HepG2 (cell line): ENCODE measurements at regions not wholly inside any gene's neighbourhood (a gene's known extent, or its start where the extent isn't known, plus 50 kb on each side); places are given as distances from the start of the nearest gene placed in this dataset.

ENCODE experiments used
- ATAC-seq: fragments of 200-7000 bp; cut with Tn5 transposase; 3 replicates; pipeline ENCODE4 v1.9.1; 2020; ENCODE audit warnings: mild to moderate bottlenecking, moderate library complexity
- BruUV-seq: library from RNA; stranded (reverse); fragments of 400-500 nt; replicated peaks from 2 replicates; lab custom pipeline; 2021; lab: Mats Ljungman, UMichigan
- CTCF ChIA-PET: fragments of 300-600 bp; formaldehyde crosslinking; extraction: SDS; loops from one replicate; lab custom pipeline; 2021; ENCODE audit warnings: low total read pairs, inconsistent platforms, low intra/inter-chr PET ratio; lab: Yijun Ruan, JAX
- POLR2A ChIA-PET: fragments of 350-600 bp; sonication (Branson Sonifier 250); formaldehyde crosslinking; loops from one replicate; lab custom pipeline; 2020; ENCODE audit warnings: antibody characterized with exemption, inconsistent platforms; lab: Yijun Ruan, JAX
- DNase-seq: peaks from one replicate; pipeline ENCODE4 v3.0.0-alpha.2; 2015; ENCODE audit warnings: low spot score
- FAIRE-seq: peaks from 3 replicates; lab custom pipeline; 2011; peaks lifted over from hg19 to GRCh38; lab: Jason Lieb, UNC
- H2AFZ ChIP-seq: one replicate; pipeline ENCODE4 v1.6.1; 2011; ENCODE audit warnings: low read length, inconsistent platforms
- H3K27ac ChIP-seq: fragments of 300-600 bp; 3 replicates; pipeline ENCODE4 v1.8.0; 2011; ENCODE audit warnings: mixed run types, mild to moderate bottlenecking, mixed read lengths, low read length, inconsistent platforms; ENCODE audit not compliant: insufficient read depth; ENCODE audit errors: extremely low read length
- H3K27me3 ChIP-seq, 2 experiments: fragments of 200-600 bp in 1 of 2; 2 replicates in 1 of 2; 3 replicates in 1 of 2; pipeline versions ENCODE4 v1.6.0 to v1.8.0; 2011; ENCODE audit warnings: low read length in 2 of 2, mild to moderate bottlenecking in 2 of 2, moderate library complexity in 2 of 2, inconsistent platforms in 1 of 2; ENCODE audit not compliant: insufficient read depth in 2 of 2, control insufficient read depth in 1 of 2
- H3K36me3 ChIP-seq, 2 experiments: fragments of 200-600 bp in 1 of 2; replicated peaks in 1 of 2; 2 replicates in 1 of 2; 3 replicates in 1 of 2; pipeline versions ENCODE4 v1.5.1 to v1.8.0; 2011; ENCODE audit warnings: low read length in 2 of 2, inconsistent platforms in 1 of 2; ENCODE audit not compliant: insufficient read depth in 2 of 2, control insufficient read depth in 1 of 2
- H3K4me1 ChIP-seq: 2 replicates; pipeline ENCODE4 v1.5.1; 2012; ENCODE audit warnings: low read length, inconsistent platforms; ENCODE audit not compliant: insufficient read depth
- H3K4me2 ChIP-seq: 2 replicates; pipeline ENCODE4 v1.6.0; 2011; ENCODE audit warnings: low read depth, low read length, inconsistent platforms
- H3K4me3 ChIP-seq, 3 experiments: fragments of 200-600 bp in 1 of 3; sonication (generic), shearing (Covaris generic) in 1 of 3; replicated peaks in 1 of 3; 2 replicates each; pipeline ENCODE4 v1.5.1; 2011 to 2016; ENCODE audit warnings: low read length in 3 of 3, inconsistent platforms in 2 of 3, low read depth in 2 of 3, mild to moderate bottlenecking in 2 of 3, control low read depth in 1 of 3, mixed read lengths in 1 of 3; ENCODE audit not compliant: insufficient read depth in 1 of 3
- H3K79me2 ChIP-seq: one replicate; pipeline ENCODE4 v1.6.1; 2011; ENCODE audit warnings: low read length, inconsistent platforms; ENCODE audit not compliant: insufficient read depth
- H3K9ac ChIP-seq: 2 replicates; pipeline ENCODE4 v1.6.0; 2011; ENCODE audit warnings: mild to moderate bottlenecking, low read depth, low read length, inconsistent platforms; ENCODE audit not compliant: insufficient read depth
- H3K9me3 ChIP-seq: 2 replicates; pipeline ENCODE4 v1.5.1; 2012; ENCODE audit warnings: mild to moderate bottlenecking, low read length
- H4K20me1 ChIP-seq: 2 replicates; pipeline ENCODE4 v1.6.0; 2011; ENCODE audit warnings: inconsistent platforms, mild to moderate bottlenecking, low read length, moderate library complexity; ENCODE audit not compliant: insufficient read depth
- HNRNPH1 ChIP-seq: fragments of 200-400 bp; formaldehyde crosslinking; optimal IDR thresholded peaks from 2 replicates; pipeline ENCODE3; 2017; ENCODE audit warnings: mild to moderate bottlenecking, low read depth, low read length
- IRF2 ChIP-seq: IDR thresholded peaks from 2 replicates; pipeline ENCODE4 v1.6.1; 2018; ENCODE audit warnings: missing genetic modification reagents, missing compliant biosample characterization
- KAT2B ChIP-seq: fragments of 150-350 bp; IDR thresholded peaks from 2 replicates; pipeline ENCODE4 v1.6.1; 2014; ENCODE audit warnings: low read depth, low read length, borderline replicate concordance
- PAXIP1 ChIP-seq: sonication (generic); formaldehyde crosslinking; conservative IDR thresholded peaks from 2 replicates; pipeline ENCODE4 v1.4.0; 2020; ENCODE audit warnings: mild to moderate bottlenecking, missing genetic modification reagents, moderate library complexity
- SMYD3 ChIP-seq: sonication (generic); formaldehyde crosslinking; IDR thresholded peaks from 2 replicates; pipeline ENCODE4 v1.8.1; 2023; ENCODE audit warnings: mild to moderate bottlenecking, missing genetic modification reagents
- SRSF9 ChIP-seq: fragments of 200-400 bp; formaldehyde crosslinking; IDR thresholded peaks from 2 replicates; pipeline ENCODE4 v1.6.1; 2018; ENCODE audit warnings: borderline replicate concordance, mild to moderate bottlenecking, low read depth, low read length; ENCODE audit not compliant: insufficient read depth, poor library complexity, severe bottlenecking
- ZNF446 ChIP-seq: sonication (generic); formaldehyde crosslinking; IDR thresholded peaks from 2 replicates; pipeline ENCODE4 v1.5.0; 2020; ENCODE audit warnings: mild to moderate bottlenecking, missing genetic modification reagents
- ZNF609 ChIP-seq: sonication (generic); formaldehyde crosslinking; IDR thresholded peaks from 2 replicates; pipeline ENCODE4 v1.4.0; 2020; ENCODE audit warnings: mild to moderate bottlenecking, missing genetic modification reagents, borderline replicate concordance
- WGBS: methylation state at CpG from one replicate; pipeline ENCODE4 v1.1.6; 2017; ENCODE audit warnings: low lambda C conversion rate; 5-methylcytosine and 5-hydroxymethylcytosine counted together
- in situ Hi-C: cut with HindIII; loops from 2 replicates; pipeline ENCODE4 v1.10.0; 2017; ENCODE audit warnings: low pct_unique_long_range_greater_than_20kb; ENCODE audit not compliant: extremely low pct_ligation_motif_present
- intact Hi-C: fragments of 100-400 bp; cut with micrococcal nuclease; formaldehyde crosslinking; loops from one replicate; pipeline ENCODE4 v1.10.0; 2022; ENCODE audit not compliant: unreplicated experiment

GRCh38 chr7:89584896-89585295 lies 569.4 kb upstream of the STEAP1 start:
- BruUV-seq, result no TSS peak
- intact Hi-C loops, result no loop called here
- H2AFZ ChIP-seq, result no peak overlapping the region
- H3K4me1 ChIP-seq, result no peaks in the 10 kb centered on the region
- H3K27me3 ChIP-seq, result no peaks in the 10 kb centered on the region
- DNase-seq, result no peak
- no peak overlapping the region for H3K9ac ChIP-seq
- H3K36me3 ChIP-seq, result no peaks in the 10 kb centered on the region
- ChIA-PET POLR2A (no interaction called here), CTCF (no interaction called here)
- 0% methylated on average over 1 of the region's 1 CpG for WGBS
- in situ Hi-C loops, result no loop called here
- peaks cover 77% of the 10 kb centered on the region for H3K9me3 ChIP-seq
- ATAC-seq, result no peak
- no peak for FAIRE-seq
- H3K27ac ChIP-seq, result no peak overlapping the region
- no peaks in the 10 kb centered on the region for H3K79me2 ChIP-seq
- H3K4me3 ChIP-seq, result no peak overlapping the region
- TF ChIP-seq HNRNPH1 (no peak), SRSF9 (no peak), SMYD3 (CRISPR knock-in tag) (no peak), ZNF446 (no peak), ZNF609 (CRISPR knock-in tag) (no peak), PAXIP1 (no peak), IRF2 (CRISPR knock-in tag) (no peak), KAT2B (no peak)
- H3K4me2 ChIP-seq, result no peak overlapping the region
- H4K20me1 ChIP-seq, result no peaks in the 10 kb centered on the region
